Small intestine (tissue), 7 donors: ENCODE measurements at regions not wholly inside any gene's neighbourhood (a gene's known extent, or its start where the extent isn't known, plus 50 kb on each side); places are given as distances from the start of the nearest gene placed in this dataset.
"Not testable (repeated sequence)": the region's sequence is repeated elsewhere in the genome, so short reads cannot be mapped to it uniquely, and the experiment has no call there.

Experiments used
- DNase-seq, 2 donors: peaks; one replicate each; pipeline versions ENCODE4 v3.0.0 to v3.0.0-alpha.2; 2013
- FAIRE-seq: peaks from 2 replicates; lab custom pipeline; 2012; peaks lifted over from hg19 to GRCh38; lab: Jason Lieb, UNC
- H3K27ac ChIP-seq, 3 donors: one replicate each; pipeline ENCODE4 v1.5.1; 2013; ENCODE audit warnings: low read length in 2 of 3, mild to moderate bottlenecking in 2 of 3, control low read depth in 1 of 3, inconsistent platforms in 1 of 3, low read depth in 1 of 3, moderate library complexity in 1 of 3
- H3K27me3 ChIP-seq, 3 donors: one replicate each; pipeline ENCODE4 v1.6.1; 2013; ENCODE audit warnings: low read length in 3 of 3, inconsistent platforms in 1 of 3; ENCODE audit not compliant: control insufficient read depth in 3 of 3, insufficient read depth in 3 of 3
- H3K36me3 ChIP-seq, 3 donors: one replicate each; pipeline ENCODE4 v1.6.1; 2013; ENCODE audit warnings: low read length in 3 of 3, inconsistent platforms in 1 of 3, low read depth in 1 of 3, mild to moderate bottlenecking in 1 of 3, moderate library complexity in 1 of 3; ENCODE audit not compliant: control insufficient read depth in 3 of 3, insufficient read depth in 2 of 3
- H3K4me1 ChIP-seq, 3 donors: one replicate each; pipeline ENCODE4 v1.6.1; 2013; ENCODE audit warnings: low read length in 2 of 3, inconsistent platforms in 1 of 3, low read depth in 1 of 3, mild to moderate bottlenecking in 1 of 3, moderate library complexity in 1 of 3; ENCODE audit not compliant: control insufficient read depth in 3 of 3, insufficient read depth in 2 of 3
- H3K4me3 ChIP-seq, 3 donors: one replicate each; pipeline ENCODE4 v1.5.1; 2013; ENCODE audit warnings: low read length in 3 of 3, control low read depth in 1 of 3, inconsistent platforms in 1 of 3, low read depth in 1 of 3, mild to moderate bottlenecking in 1 of 3, moderate library complexity in 1 of 3
- H3K9me3 ChIP-seq, 2 donors: one replicate each; pipeline ENCODE4 v1.6.1; 2013; ENCODE audit warnings: low read depth in 1 of 2, low read length in 1 of 2; ENCODE audit not compliant: control insufficient read depth in 2 of 2, insufficient read depth in 1 of 2
- WGBS, 3 donors: extraction: QIAGEN DNeasy Blood & Tissue Kit; methylation state at CpG; one replicate each; pipeline ENCODE4 v1.1.7; 2013; 5-methylcytosine and 5-hydroxymethylcytosine counted together
- donor health status: healthy with polysubstance abuse.
- donor health status: control.
- donor health status: control.
- donor health status: Bipolar disorder and iron deficiency.
- donor health status: healthy.

DNA sequence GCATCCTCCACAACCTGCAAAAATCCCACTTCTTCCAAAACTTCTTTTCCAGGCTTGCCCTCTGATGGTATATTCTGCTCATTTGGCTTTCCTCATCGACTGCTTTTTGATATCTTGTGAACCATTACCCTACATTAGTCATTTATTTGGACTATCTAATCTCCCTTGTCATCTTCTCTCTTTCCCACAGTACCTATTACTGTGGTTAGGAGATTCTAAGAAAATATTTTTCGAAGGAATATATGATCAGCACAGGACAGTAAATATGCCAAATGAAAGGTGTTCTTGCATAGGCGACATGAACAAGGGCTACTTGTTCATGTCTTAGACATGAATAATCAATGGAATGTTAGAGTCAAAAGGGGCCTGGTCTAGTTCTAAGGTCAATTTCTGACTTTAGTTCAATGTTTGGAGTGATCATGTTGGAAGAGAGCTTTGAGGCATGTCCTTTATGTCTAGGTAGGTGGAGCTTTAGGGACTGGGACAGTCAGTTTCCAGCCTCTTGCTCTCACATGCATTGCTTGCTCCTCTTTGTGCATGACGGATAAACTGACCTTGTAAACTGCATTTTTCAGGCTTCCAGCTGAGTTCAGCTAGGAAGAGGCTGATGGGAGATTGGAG is 243.4 kb upstream of the RPS23 start:
- DNase-seq (no peak), FAIRE-seq (no peak)
- 78 to 84% (median 81%) methylated on average over 4 of the region's 4 CpGs for WGBS, 3 donors
- H3K27me3 ChIP-seq: no peaks in the 10 kb centered on the region
- H3K4me1 ChIP-seq: peaks cover 0 to 3% (median 0%) of the 10 kb centered on the region in 3 donors
- H3K36me3 ChIP-seq: no peaks in the 10 kb centered on the region
- no peaks in the 10 kb centered on the region for H3K9me3 ChIP-seq
- no peak overlapping the region for H3K4me3 ChIP-seq
- no peak overlapping the region for H3K27ac ChIP-seq

GRCh38 chr5:82519558-82519957 is 241.4 kb upstream of the RPS23 start:
- H3K27ac ChIP-seq: no peak overlapping the region
- peaks cover 0 to 3% (median 0%) of the 10 kb centered on the region in 3 donors for H3K4me1 ChIP-seq
- DNase-seq: peak; percentile 14 to 24
- WGBS, 3 donors: 33 to 69% (median 58%) methylated on average over 3 of the region's 3 CpGs
- no peak overlapping the region for H3K4me3 ChIP-seq
- no peak for FAIRE-seq
- no peaks in the 10 kb centered on the region for H3K9me3 ChIP-seq
- H3K36me3 ChIP-seq: no peaks in the 10 kb centered on the region
- no peaks in the 10 kb centered on the region for H3K27me3 ChIP-seq

DNA sequence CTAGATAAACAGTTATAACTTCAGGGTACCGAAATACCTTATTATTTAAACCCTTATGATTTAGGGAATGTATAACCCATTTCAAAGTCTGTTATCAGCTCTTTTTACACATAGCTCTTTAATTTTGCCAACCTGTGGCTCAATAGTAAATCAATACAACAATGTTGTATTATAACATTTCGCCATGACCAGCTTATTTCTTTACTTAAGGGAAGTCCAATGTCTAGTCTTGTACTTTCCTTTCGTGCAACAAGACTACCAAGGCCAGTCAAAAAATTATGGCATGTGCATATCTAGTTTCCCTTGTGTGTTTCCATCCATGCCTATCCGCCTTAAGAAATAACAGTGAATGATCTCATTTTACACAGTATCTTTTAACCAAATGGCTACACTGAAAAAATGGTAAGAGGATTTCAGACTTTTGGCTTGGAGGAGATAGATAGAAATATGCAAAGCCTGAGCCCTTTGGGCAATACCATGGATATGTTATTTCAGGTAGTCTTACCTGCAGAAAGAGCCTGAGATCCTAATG is 239.5 kb upstream of the RPS23 start:
- H3K4me3 ChIP-seq: no peak overlapping the region
- H3K27ac ChIP-seq: no peak overlapping the region
- FAIRE-seq (no peak), DNase-seq (no peak)
- H3K4me1 ChIP-seq: peaks cover 0 to 3% (median 0%) of the 10 kb centered on the region in 3 donors
- H3K27me3 ChIP-seq: no peaks in the 10 kb centered on the region
- 86 to 92% (median 89%) methylated on average over 4 of the region's 4 CpGs for WGBS, 3 donors
- H3K36me3 ChIP-seq: no peaks in the 10 kb centered on the region
- H3K9me3 ChIP-seq: no peaks in the 10 kb centered on the region

DNA sequence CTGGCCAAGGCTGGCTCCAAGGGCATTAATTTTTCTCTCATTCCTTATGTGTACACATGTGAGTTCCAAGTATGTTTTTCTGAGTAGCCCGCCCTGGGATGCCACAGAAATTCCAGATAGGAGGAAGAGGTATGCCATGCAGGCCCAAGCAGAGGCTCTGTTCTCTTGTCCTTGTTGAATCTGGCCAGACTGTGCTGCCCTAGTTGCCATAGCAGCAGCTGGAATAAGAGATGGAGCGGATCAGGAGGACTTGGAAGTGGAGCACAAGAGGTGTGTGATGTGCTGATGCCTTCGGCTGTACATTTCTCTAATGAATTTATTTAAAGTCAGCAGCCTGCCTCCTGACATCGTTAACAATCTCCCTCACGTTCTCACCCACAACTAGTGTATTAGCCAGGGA is 235.6 kb upstream of the RPS23 start:
- Histone ChIP-seq H3K27ac (no peak overlapping the region), H3K36me3 (no peaks in the 10 kb centered on the region), H3K27me3 (no peaks in the 10 kb centered on the region), H3K4me1 (peaks cover 0 to 24% (median 0%) of the 10 kb centered on the region in 3 donors), H3K9me3 (no peaks in the 10 kb centered on the region), H3K4me3 (no peak overlapping the region)
- no peak for DNase-seq
- FAIRE-seq: no peak
- WGBS, 3 donors: 86 to 95% (median 91%) methylated on average over 5 of the region's 5 CpGs

- FAIRE-seq (no peak), DNase-seq (no peak)
- Histone ChIP-seq H3K27ac (no peak overlapping the region), H3K36me3 (no peaks in the 10 kb centered on the region), H3K27me3 (no peaks in the 10 kb centered on the region), H3K4me1 (peaks cover 0 to 24% (median 0%) of the 10 kb centered on the region in 3 donors), H3K9me3 (peaks cover 0 to 8% of the 10 kb centered on the region in 2 donors), H3K4me3 (no peak overlapping the region)
- 65 to 79% (median 73%) methylated on average over 2 of the region's 2 CpGs for WGBS, 3 donors
Measured at GRCh38 chr5:82512025-82512424, 233.9 kb upstream of the RPS23 start.

GRCh38 chr5:82511134-82511533 is 233.0 kb upstream of the RPS23 start:
- peak overlapping the region in 1 of 3 donors; percentile 27 for H3K27ac ChIP-seq
- H3K4me3 ChIP-seq: no peak overlapping the region
- no peaks in the 10 kb centered on the region for H3K27me3 ChIP-seq
- WGBS, 3 donors: 80 to 84% (median 82%) methylated on average over 3 of the region's 3 CpGs
- FAIRE-seq (no peak), DNase-seq (peak in 1 of 2 donors; percentile 44)
- no peaks in the 10 kb centered on the region for H3K36me3 ChIP-seq
- peaks cover 0 to 24% (median 0%) of the 10 kb centered on the region in 3 donors for H3K4me1 ChIP-seq
- peaks cover 0 to 13% of the 10 kb centered on the region in 2 donors for H3K9me3 ChIP-seq

DNA sequence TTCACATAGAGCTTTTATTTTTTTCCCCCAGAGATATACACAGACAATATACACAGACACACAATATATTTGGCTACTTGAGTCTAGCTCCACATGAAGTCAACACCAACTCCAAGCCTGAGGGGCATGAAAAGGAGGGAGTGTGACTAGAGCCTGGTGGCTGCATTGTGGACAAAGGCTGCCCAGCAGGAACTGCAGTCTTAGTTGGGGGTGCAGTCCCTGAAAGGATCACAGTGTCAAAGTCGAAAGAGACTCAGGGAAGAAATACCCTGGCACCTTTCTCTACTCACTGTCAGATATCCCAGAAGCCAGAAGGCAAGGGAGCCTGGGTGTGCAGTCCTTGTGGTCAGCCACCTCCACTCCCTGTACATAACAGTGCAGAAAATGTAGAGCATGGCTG is 231.6 kb upstream of the RPS23 start:
- WGBS, 3 donors: 35 to 54% (median 48%) methylated on average over 1 of the region's 1 CpG
- no peak for FAIRE-seq
- Histone ChIP-seq H3K9me3 (peaks cover 0 to 13% of the 10 kb centered on the region in 2 donors), H3K27ac (no peak overlapping the region), H3K27me3 (no peaks in the 10 kb centered on the region), H3K36me3 (no peaks in the 10 kb centered on the region), H3K4me3 (no peak overlapping the region), H3K4me1 (peaks cover 0 to 24% (median 0%) of the 10 kb centered on the region in 3 donors)
- DNase-seq: peak in 1 of 2 donors; percentile 56

GRCh38 chr5:82506390-82506789 is 228.2 kb upstream of the RPS23 start:
- peaks cover 0 to 17% (median 0%) of the 10 kb centered on the region in 3 donors for H3K4me1 ChIP-seq
- not testable (repeated sequence) for H3K4me3 ChIP-seq, H3K27ac ChIP-seq, DNase-seq, H3K36me3 ChIP-seq, FAIRE-seq, H3K27me3 ChIP-seq
- peaks cover 0 to 13% of the 10 kb centered on the region in 2 donors for H3K9me3 ChIP-seq
- WGBS, 3 donors: 85 to 91% (median 91%) methylated on average over 2 of the region's 3 CpGs
